HG02981 (cell line): ENCODE measurements at regions not wholly inside any gene's neighbourhood (a gene's known extent, or its start where the extent isn't known, plus 50 kb on each side); places are given as distances from the start of the nearest gene placed in this dataset.
A peak's percentile ranks its signal among the peaks of the same experiment; 100 is the strongest.
"Not testable (repeated sequence)": the region's sequence is repeated elsewhere in the genome, so short reads cannot be mapped to it uniquely, and the experiment has no call there.

Experiments
- ATAC-seq: cut with Tn5 transposase; IDR thresholded peaks from one replicate; pipeline ENCODE4 v1.9.1; 2021; ENCODE audit warnings: mild to moderate bottlenecking, moderate library complexity; ENCODE audit not compliant: unreplicated experiment

DNA sequence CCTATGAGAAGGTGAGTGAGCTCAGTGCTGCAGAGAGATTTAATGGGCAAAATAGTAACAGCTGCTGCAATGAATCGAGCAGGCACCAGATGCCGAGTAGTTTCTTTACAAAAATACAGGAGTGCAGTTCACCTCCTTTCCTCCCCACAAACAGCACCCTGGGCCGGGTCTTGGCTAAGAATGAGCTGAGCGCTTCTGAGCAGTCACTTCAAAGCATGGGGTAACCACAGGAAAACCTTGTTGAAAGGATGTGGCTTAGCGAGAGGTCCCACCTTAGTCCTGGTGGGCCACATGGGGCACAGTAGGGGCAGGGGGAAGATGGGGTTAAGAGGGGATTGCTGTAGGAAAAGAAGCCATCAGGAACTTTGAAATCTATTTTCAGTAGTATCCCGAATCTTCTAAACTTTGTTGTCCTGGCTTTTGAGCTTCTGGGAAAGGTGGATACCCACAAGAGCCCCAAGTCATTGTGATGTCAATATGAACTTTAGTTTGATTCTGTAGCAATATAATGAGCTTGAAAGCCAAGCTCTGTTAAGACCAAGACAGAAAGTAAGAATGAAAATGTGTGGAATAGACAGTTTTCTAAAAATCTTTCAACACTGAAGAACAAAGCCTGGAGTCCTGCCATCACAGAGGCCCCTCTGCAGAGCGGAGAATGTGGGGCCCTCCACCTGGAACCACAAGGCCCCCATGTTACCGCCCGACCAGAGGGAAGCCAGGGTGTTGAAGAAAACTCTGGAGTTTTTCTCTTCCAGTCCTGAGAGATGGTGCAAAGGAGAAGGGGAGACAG, 101.0 kb upstream of the ZNF236 start:
- peak; percentile 46 for ATAC-seq

GRCh38 chr18:76720683-76721082, 101.7 kb upstream of the ZNF236 start:
- no peak for ATAC-seq

- no peak for ATAC-seq
Observed at GRCh38 chr18:76715012-76715610, 107.2 kb upstream of the ZNF236 start.

DNA sequence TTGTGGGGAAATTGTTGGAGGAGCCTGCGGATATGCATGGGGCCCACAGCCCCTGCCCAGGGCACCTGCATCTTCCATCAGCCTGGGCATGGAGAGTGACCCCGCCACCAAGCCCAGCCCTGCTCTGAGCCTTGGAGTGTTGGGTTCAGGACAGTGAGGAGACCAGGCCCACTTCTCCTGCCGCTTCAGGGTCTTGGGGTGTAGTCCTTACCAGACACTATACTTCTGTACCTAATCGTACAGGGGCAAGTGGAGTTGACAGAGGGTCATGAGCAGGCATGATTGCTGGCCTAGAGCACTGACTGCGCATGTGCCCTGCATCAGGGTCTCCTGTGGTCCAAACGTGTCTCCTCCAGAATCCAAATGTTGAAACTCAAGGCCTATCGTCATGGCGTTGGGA, 108.9 kb upstream of the ZNF236 start:
- no peak for ATAC-seq

- no peak for ATAC-seq
Observed at GRCh38 chr18:76712511-76713140, 109.7 kb upstream of the ZNF236 start.

- no peak for ATAC-seq
Observed at GRCh38 chr18:76710646-76711520, 111.5 kb upstream of the ZNF236 start.

GRCh38 chr18:76709659-76710645, 112.4 kb upstream of the ZNF236 start:
- peak; percentile 73 for ATAC-seq

DNA sequence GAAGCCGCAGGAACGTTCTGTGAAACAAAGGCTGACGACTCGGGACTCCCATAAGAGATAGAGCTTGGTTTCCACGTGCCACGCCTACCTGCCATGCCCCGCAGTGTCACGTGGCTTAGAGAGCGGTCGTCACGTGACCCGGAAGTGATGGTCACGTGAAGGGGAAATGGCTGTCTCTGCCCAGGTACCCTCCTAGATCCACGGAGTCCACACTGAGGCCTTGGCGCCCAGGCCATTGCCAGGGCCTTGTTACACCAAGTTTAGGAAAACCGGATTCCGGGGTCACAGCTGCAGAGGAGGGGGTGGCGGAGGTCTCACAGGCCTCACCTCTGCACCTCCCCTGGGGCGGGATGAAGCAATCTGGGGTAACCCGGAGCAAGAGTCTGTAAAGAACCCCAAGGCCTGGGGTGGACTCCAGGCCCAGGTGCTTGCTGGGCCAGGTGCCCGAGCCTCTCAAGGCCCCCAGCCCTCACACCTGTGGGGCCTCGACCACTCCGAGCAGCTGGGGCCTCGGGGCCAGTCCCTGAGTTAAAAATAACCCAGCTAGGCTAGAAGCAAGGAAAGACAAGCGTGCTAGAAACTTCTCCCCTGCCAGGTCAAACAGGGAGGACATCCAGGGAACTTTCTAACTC, 113.5 kb upstream of the ZNF236 start:
- no peak for ATAC-seq

DNA sequence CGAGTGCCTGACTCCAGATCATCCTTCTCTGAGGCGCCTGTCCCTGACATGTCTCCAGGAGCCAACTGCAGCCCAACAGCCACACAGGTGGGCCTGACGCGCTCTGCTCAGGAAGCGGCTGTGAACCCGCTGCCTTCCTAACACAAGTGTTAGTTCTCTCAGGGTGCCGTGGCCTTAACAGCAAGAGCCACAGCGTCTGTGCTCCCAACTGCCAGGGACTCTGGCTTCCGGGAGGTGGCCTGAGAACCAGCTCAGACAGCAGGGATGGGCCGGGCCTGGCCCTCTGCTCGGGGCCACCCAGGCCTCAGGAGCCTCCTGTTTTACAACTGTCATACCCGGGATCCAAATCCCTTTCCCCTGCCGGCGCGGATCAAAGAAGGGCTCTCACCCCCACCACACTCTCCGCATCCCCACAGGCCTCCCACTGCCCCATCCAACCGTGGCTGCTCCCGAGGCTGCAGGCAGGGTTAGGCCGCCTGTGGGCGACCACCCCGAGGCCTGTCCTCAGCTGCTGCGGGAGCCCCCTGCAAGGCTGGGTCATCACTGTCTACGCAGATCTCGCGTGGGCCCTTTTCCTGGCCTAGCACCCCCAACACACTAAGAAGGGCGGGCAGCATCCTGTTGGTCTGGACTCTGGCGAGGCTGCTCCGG, 114.2 kb upstream of the ZNF236 start:
- no peak for ATAC-seq

DNA sequence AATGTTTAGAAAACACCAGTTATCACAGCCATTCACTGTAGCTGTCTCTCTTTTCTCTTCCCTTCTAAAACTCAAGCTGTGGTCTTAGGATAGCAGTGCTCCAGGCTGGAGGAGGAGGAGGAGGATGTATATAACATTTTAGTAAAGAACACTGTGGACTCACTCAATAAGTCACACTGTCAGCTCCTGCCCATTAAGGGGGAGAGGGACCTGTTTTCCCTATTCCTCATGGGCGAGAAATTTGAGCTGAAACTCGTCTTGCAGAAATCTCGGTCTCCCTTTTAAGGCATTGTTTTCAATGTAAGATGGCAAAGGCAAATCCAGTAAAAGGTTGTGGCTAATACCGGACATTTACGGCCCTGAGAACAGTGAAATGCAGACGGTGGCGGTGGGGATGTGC, 114.8 kb upstream of the ZNF236 start:
- no peak for ATAC-seq

- ATAC-seq = not testable (repeated sequence)
Observed at GRCh38 chr18:76704589-76704988, 117.8 kb upstream of the ZNF236 start.

- ATAC-seq = no peak
Observed at GRCh38 chr18:76699923-76700322, 122.4 kb upstream of the ZNF236 start.

- no peak for ATAC-seq
Observed at GRCh38 chr18:76697441-76697901, 124.9 kb upstream of the ZNF236 start.

DNA sequence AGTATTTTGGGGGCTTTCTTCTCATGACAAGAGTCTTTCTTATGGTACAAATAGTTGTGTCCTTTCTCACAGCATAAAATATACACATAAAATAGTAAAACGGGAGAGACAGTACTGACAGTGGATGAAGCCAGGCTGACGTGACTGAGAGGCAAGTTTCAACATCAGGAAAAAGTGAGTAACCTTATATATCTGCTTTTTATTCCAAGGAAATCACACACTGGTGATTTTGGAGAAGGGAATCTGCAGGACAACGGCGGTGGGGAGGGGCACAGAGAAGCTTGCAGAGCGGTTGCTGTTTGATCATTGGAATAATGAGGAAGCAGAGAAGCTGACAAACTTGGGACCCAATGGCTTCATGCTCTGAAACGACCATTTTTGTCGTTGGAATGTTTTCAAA, 130.6 kb upstream of the ZNF236 start:
- ATAC-seq = no peak

DNA sequence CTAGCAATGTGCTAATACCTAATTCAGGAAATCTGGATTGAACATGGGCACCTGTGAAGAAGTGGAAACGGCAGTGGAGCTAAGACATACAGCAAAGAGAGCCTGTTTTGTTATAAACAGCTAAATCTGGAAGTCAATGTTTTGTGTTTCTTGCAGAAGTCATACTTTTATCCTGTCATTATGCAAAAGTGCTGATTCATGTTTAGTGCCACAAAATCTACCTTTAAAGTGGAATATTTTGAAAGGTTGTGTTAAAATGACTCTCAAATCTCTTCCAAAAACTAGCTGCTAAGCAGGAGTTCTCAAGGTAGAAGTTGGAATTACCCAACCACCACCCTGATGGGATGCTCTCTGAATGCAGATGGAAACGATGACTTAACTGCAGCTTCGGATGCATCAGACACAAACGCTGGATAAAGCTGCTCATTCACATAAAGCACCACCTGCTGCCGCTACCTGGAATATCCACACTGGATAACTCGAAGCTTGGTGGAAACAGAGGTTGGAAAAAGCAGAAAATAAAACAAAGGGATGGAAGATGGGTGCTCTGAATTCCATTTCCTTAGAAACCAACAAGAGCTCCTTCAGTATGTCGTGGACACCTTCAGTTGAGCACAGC, 132.6 kb upstream of the ZNF236 start:
- no peak for ATAC-seq

GRCh38 chr18:76688724-76689472, 133.5 kb upstream of the ZNF236 start:
- no peak for ATAC-seq

DNA sequence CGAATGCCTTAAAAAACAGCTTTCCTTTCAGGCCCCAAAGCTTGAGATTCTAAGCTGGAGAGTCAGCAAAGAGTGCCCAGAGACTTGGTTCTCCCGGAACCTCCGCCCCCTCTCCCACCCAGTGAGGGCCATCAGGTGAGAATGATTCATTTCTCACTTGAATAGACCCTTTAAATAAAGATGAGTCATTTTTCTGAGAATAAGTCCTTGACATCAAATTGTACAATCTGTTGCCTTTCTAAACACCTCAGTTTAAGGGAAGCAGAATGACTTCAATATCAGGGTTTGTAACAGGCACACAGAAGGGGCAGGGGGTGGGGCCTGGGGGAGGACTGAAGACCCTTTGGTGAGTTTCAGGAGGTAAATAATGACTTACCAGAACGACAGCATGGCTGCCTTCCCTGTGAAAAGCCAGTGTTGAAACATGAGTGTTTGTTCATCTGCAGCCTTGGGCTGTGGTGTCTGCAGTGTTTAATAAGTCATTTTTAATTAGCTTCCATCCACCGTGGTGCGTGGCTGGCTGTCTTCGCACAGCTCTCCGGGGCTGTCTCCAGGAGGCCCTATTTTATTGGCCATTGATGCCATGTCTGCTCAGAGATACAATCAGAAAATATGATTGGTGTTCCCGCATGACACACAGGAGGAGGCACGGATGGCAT, 134.9 kb upstream of the ZNF236 start:
- ATAC-seq = peak; percentile 37
